CD14-positive monocyte (primary cell): ENCODE measurements at regions not wholly inside any gene's neighbourhood (a gene's known extent, or its start where the extent isn't known, plus 50 kb on each side); places are given as distances from the start of the nearest gene placed in this dataset.

Experiments
- DNase-seq, 3 donors: peaks; one replicate each; pipeline ENCODE4 v3.0.0-alpha.2; 2011 to 2022
- H2AFZ ChIP-seq: 2 replicates; pipeline ENCODE4 v1.6.0; 2012; ENCODE audit warnings: mild to moderate bottlenecking, low read depth, low read length, inconsistent platforms; ENCODE audit not compliant: insufficient read depth, poor library complexity, severe bottlenecking
- H3K27ac ChIP-seq, 2 donors: 1 replicate in 1 of 2; 2 replicates in 1 of 2; pipeline ENCODE4 v1.5.1; 2012 to 2013; ENCODE audit warnings: low read length in 2 of 2, control low read depth in 1 of 2, inconsistent platforms in 1 of 2, low read depth in 1 of 2, mild to moderate bottlenecking in 1 of 2
- H3K27me3 ChIP-seq, 2 donors: one replicate each; pipeline versions ENCODE4 v1.6.0 to v1.6.1; 2011 to 2013; ENCODE audit warnings: low read length in 2 of 2; ENCODE audit not compliant: control insufficient read depth in 2 of 2, insufficient read depth in 2 of 2
- H3K36me3 ChIP-seq, 2 donors: replicated peaks in 1 of 2; 1 replicate in 1 of 2; 2 replicates in 1 of 2; pipeline versions ENCODE4 v1.5.1 to v1.6.1; 2012 to 2013; ENCODE audit warnings: low read length in 2 of 2, control low read depth in 1 of 2, inconsistent platforms in 1 of 2, mild to moderate bottlenecking in 1 of 2; ENCODE audit not compliant: insufficient read depth in 2 of 2, control insufficient read depth in 1 of 2
- H3K4me1 ChIP-seq, 2 donors: 1 replicate in 1 of 2; 2 replicates in 1 of 2; pipeline versions ENCODE4 v1.5.1 to v1.6.1; 2012 to 2013; ENCODE audit warnings: low read length in 2 of 2, control low read depth in 1 of 2, inconsistent platforms in 1 of 2, mild to moderate bottlenecking in 1 of 2, moderate library complexity in 1 of 2; ENCODE audit not compliant: insufficient read depth in 2 of 2, control insufficient read depth in 1 of 2
- H3K4me2 ChIP-seq: replicated peaks from 2 replicates; pipeline ENCODE3; 2012; ENCODE audit warnings: low read length, moderate library complexity, mild to moderate bottlenecking; ENCODE audit not compliant: poor library complexity, severe bottlenecking; ENCODE audit errors: extremely low read depth
- H3K4me3 ChIP-seq, 3 experiments: fragments of 200-600 bp in 1 of 3; sonication (generic) in 1 of 3; replicated peaks in 1 of 3; 1 replicate in 2 of 3; 2 replicates in 1 of 3; pipeline ENCODE4 v1.5.1; 2011 to 2013; ENCODE audit warnings: low read length in 3 of 3, mild to moderate bottlenecking in 3 of 3, control low read depth in 2 of 3, low read depth in 2 of 3, inconsistent platforms in 1 of 3, moderate library complexity in 1 of 3
- H3K79me2 ChIP-seq: 2 replicates; pipeline ENCODE4 v1.6.0; 2012; ENCODE audit warnings: mild to moderate bottlenecking, control low read depth, inconsistent platforms, low read length, moderate library complexity; ENCODE audit not compliant: insufficient read depth
- H3K9ac ChIP-seq: 2 replicates; pipeline ENCODE4 v1.6.0; 2017; ENCODE audit warnings: low read length, mild to moderate bottlenecking; ENCODE audit not compliant: insufficient read depth, poor library complexity, severe bottlenecking
- H3K9me3 ChIP-seq, 2 donors: replicated peaks in 1 of 2; 1 replicate in 1 of 2; 2 replicates in 1 of 2; pipeline versions ENCODE4 v1.5.1 to v1.6.1; 2012 to 2013; ENCODE audit warnings: low read length in 2 of 2, control low read depth in 1 of 2; ENCODE audit not compliant: control insufficient read depth in 1 of 2, insufficient read depth in 1 of 2
- H4K20me1 ChIP-seq: 2 replicates; pipeline ENCODE4 v1.6.0; 2012; ENCODE audit warnings: mild to moderate bottlenecking, low read length, control low read depth, moderate library complexity; ENCODE audit not compliant: insufficient read depth
- H3K27ac Mint-ChIP-seq, 7 donors: one replicate each; pipeline ENCODE4 v1.8.0; 2020; ENCODE audit warnings: mild to moderate bottlenecking in 7 of 7, mixed read lengths in 7 of 7, moderate library complexity in 6 of 7, inconsistent platforms in 2 of 7
- H3K27me3 Mint-ChIP-seq, 3 donors: one replicate each; pipeline ENCODE4 v1.8.0; 2021 to 2022; ENCODE audit warnings: low read depth in 3 of 3, mild to moderate bottlenecking in 3 of 3, mixed read lengths in 3 of 3, moderate library complexity in 3 of 3, inconsistent platforms in 1 of 3
- H3K36me3 Mint-ChIP-seq, 2 donors: one replicate each; pipeline ENCODE4 v1.8.0; 2020; ENCODE audit warnings: mixed read lengths in 2 of 2, inconsistent platforms in 1 of 2, mild to moderate bottlenecking in 1 of 2
- H3K4me1 Mint-ChIP-seq: one replicate; pipeline ENCODE4 v1.8.0; 2020; ENCODE audit warnings: mild to moderate bottlenecking, mixed read lengths
- H3K4me3 Mint-ChIP-seq, 2 donors: one replicate each; pipeline ENCODE4 v1.8.0; 2020; ENCODE audit warnings: mild to moderate bottlenecking in 2 of 2, mixed read lengths in 2 of 2, moderate library complexity in 1 of 2
- H3K9me3 Mint-ChIP-seq, 7 donors: one replicate each; pipeline ENCODE4 v1.8.0; 2020 to 2022; ENCODE audit warnings: mixed read lengths in 7 of 7, mild to moderate bottlenecking in 6 of 7, moderate library complexity in 6 of 7, inconsistent platforms in 2 of 7
- CTCF ChIP-seq: fragments of 200-600 bp; IDR thresholded peaks from one replicate; pipeline ENCODE4 v1.8.0; 2022; ENCODE audit warnings: antibody characterized with exemption, mild to moderate bottlenecking
- whole genome bisulfite sequencing: methylation state at CpG from one replicate; pipeline ENCODE4 v1.1.5; 2013; ENCODE audit warnings: missing lambda C conversion rate; ENCODE audit not compliant: insufficient coverage; 5-methylcytosine and 5-hydroxymethylcytosine counted together
- intact Hi-C, 2 donors: fragments of 100-400 bp; cut with micrococcal nuclease; formaldehyde crosslinking; loops; one replicate each; pipeline versions ENCODE4 v1.15.0 to v1.15.1; 2023

- no peak overlapping the region for H3K4me3 ChIP-seq
- no peaks in the 10 kb centered on the region for H3K4me1 Mint-ChIP-seq
These were observed 448.1 kb upstream of the MIR17HG start for GRCh38 chr13:90899416-90899815.

GRCh38 chr13:90902255-90902654 lies 445.2 kb upstream of the MIR17HG start:
- Histone ChIP-seq H3K27ac (no peak overlapping the region), H3K4me3 (no peak overlapping the region), H3K4me2 (no peak overlapping the region), H2AFZ (no peak overlapping the region), H3K9me3 (peaks cover under 1 to 4% of the 10 kb centered on the region in 2 donors), H3K9ac (no peak overlapping the region), H3K36me3 (no peaks in the 10 kb centered on the region), H3K79me2 (no peaks in the 10 kb centered on the region), H3K4me1 (no peaks in the 10 kb centered on the region), H4K20me1 (no peaks in the 10 kb centered on the region), H3K27me3 (no peaks in the 10 kb centered on the region)
- no peaks in the 10 kb centered on the region for H3K4me1 Mint-ChIP-seq
- DNase-seq: no peak
- peaks cover 0 to 6% (median 2%) of the 10 kb centered on the region in 7 donors for H3K9me3 Mint-ChIP-seq
- intact Hi-C loops: no loop called here
- TF ChIP-seq CTCF: no peak
- WGBS: 100% methylated on average over 1 of the region's 2 CpGs
- H3K4me3 Mint-ChIP-seq: no peak overlapping the region
- H3K27me3 Mint-ChIP-seq: peaks cover 0 to 6% (median 0%) of the 10 kb centered on the region in 3 donors
- no peak overlapping the region for H3K27ac Mint-ChIP-seq
- no peaks in the 10 kb centered on the region for H3K36me3 Mint-ChIP-seq

More at GRCh38 chr13:90899416-90899815, 448.1 kb upstream of the MIR17HG start:
- H3K9ac ChIP-seq: no peak overlapping the region
- no peak overlapping the region for H3K4me2 ChIP-seq
- no peaks in the 10 kb centered on the region for H3K9me3 ChIP-seq
- H3K27ac ChIP-seq: no peak overlapping the region
- no CpG with 5 or more reads among the region's 1 CpG for WGBS
- Mint-ChIP-seq H3K9me3 (peaks cover 0 to 2% (median 0%) of the 10 kb centered on the region in 7 donors), H3K36me3 (no peaks in the 10 kb centered on the region), H3K27me3 (peaks cover 0 to 4% (median 0%) of the 10 kb centered on the region in 3 donors), H3K4me3 (no peak overlapping the region), H3K27ac (no peak overlapping the region)
- TF ChIP-seq CTCF: no peak
- H3K4me1 ChIP-seq: no peaks in the 10 kb centered on the region
- no peaks in the 10 kb centered on the region for H3K27me3 ChIP-seq
- DNase-seq: no peak
- H4K20me1 ChIP-seq: no peaks in the 10 kb centered on the region
- no peaks in the 10 kb centered on the region for H3K36me3 ChIP-seq
- intact Hi-C loops: no loop called here
- no peak overlapping the region for H2AFZ ChIP-seq
- no peaks in the 10 kb centered on the region for H3K79me2 ChIP-seq
